ENCODE measurements at regions not wholly inside any gene's neighbourhood (a gene's known extent, or its start where the extent isn't known, plus 50 kb on each side); places are given as distances from the start of the nearest gene placed in this dataset.

DNA sequence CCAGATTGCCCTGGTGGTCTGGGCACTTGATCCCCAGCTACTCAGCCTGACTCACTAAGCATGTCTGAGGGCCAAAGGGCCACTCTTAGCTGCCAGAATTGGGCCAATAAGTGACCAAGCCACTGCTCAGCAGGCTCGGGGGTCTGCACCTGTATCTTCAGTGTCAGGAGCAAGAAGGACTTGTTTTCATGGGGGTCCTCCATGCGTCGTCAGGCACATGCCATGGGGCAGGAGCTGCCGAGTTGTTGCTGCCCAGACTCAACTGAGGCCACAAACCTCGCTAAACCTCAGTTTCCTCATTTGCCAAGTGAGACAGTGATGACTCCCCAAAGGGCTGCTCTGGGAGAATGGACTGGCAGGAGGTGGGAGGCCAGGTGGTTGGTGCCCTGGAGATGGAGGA, 158.6 kb upstream of the GDF10 start:
- DNase-seq (ENCODE audit: low spot score), result peak; percentile 67

DNA sequence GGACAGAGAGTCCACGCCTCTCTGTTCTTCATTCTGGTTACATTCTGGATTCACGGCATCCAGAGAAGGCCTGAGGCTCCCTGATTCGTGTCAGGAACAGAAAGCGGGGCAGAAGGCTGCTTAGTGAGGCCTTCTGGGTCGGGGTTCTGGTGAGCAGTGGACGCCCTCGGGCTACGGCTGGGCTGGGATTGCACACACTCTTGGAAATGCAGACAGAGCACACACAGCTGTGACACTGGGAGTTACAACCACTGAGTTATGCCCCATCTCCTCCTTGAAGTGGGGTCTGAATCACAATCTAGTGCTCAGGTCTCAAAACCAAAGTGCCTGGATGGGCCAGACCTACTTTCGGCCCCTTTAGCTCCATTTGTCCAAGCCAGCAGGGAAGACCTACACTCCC, 156.9 kb upstream of the GDF10 start:
- no peak for DNase-seq (ENCODE audit: low spot score)

GRCh38 chr10:47143473-47143872, 156.5 kb upstream of the GDF10 start:
- DNase-seq (ENCODE audit: low spot score), result no peak

DNA sequence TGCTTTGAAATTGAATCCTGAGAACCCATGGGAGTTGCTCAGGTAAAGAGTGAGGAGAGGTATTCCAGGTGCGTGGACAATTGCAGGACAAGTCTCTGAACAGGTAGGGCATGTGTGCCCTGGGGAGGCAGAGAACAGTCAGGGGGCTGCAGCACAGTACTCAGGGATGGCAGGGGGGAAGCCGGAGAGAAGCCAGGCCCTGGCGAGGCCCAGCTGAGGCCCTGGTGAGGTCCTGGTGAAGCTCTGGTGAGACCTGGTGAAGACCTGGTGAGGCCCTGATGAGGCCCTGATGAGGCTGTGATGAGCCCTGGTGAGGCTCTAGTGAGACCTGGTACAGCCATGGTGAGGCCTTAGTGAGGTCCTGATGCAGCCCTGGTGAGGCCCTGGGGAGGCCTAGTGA, 155.5 kb upstream of the GDF10 start:
- peak; percentile 64 for DNase-seq (ENCODE audit: low spot score)

- DNase-seq (ENCODE audit: low spot score), result no peak
Measured at GRCh38 chr10:47145290-47145934, 154.6 kb upstream of the GDF10 start.

DNA sequence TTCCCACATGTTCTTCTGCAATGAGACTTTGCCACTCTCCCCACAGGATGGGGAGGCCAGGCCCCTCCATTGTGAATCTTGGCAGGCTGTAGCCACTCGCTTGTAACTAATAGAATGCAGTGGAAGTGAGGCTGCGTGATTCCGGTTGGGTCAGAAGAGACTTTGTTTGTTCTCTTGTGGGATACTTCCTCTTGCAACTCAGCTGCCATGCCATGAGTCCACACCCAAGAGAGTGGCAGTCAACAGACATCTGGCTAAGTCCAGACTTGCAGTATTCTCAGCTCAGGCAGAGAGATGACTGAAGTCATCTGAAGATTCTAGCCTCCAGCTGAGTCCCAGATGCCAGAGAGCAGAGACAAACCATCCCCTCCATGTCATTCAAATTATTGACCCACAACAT, 153.4 kb upstream of the GDF10 start:
- DNase-seq (ENCODE audit: low spot score), result no peak

GRCh38 chr10:47147186-47147585, 152.8 kb upstream of the GDF10 start:
- no peak for DNase-seq (ENCODE audit: low spot score)

- DNase-seq (ENCODE audit: low spot score), result no peak
Measured at GRCh38 chr10:47150581-47150980, 149.4 kb upstream of the GDF10 start.

- DNase-seq (ENCODE audit: low spot score), result no peak
Measured at GRCh38 chr10:47151920-47152319, 148.1 kb upstream of the GDF10 start.

DNA sequence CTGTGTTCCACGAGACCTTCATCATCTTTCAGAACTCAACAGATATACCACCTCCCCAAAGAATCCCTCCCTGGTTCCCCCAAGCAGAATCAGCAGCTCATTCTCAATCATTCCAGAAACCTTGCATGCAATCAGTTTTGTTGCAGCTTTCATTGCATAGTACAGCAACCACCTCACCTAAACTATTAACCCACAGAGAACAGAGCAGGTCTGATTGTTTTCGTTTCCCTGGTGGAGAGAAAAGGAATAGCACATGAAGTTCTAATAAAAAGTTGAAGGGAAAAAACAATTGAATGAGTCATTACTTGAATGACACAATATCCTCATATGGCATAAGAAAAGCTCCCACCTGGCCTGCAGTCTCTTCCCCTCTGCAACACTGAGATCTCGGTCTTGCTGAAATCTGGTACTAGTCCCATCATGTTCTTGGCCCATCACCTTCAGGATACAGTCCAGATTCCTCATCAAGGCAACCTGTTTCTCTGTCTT, 147.1 kb upstream of the GDF10 start:
- no peak for DNase-seq (ENCODE audit: low spot score)

GRCh38 chr10:47154762-47155161, 145.2 kb upstream of the GDF10 start:
- no peak for DNase-seq (ENCODE audit: low spot score)

DNA sequence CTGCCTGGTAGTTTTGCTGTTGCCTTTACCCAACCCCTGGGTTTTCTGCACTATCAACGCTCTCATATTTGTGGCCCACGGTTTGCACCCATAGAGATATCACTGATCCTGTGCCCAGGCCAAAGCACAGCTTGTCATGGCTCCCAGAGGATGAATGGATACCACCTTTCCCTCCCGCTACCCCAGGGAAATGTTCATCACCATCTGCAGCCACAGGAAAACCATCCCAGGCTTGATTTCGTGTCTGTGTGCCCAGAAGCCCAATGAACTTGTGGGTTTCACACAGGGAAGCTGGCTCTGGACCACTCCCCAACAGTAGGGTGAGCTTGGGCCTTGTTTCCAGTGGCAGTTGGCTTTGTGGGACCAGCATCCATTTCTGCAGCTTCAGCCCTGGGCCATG, 143.1 kb upstream of the GDF10 start:
- DNase-seq (ENCODE audit: low spot score), result peak; percentile 43

DNA sequence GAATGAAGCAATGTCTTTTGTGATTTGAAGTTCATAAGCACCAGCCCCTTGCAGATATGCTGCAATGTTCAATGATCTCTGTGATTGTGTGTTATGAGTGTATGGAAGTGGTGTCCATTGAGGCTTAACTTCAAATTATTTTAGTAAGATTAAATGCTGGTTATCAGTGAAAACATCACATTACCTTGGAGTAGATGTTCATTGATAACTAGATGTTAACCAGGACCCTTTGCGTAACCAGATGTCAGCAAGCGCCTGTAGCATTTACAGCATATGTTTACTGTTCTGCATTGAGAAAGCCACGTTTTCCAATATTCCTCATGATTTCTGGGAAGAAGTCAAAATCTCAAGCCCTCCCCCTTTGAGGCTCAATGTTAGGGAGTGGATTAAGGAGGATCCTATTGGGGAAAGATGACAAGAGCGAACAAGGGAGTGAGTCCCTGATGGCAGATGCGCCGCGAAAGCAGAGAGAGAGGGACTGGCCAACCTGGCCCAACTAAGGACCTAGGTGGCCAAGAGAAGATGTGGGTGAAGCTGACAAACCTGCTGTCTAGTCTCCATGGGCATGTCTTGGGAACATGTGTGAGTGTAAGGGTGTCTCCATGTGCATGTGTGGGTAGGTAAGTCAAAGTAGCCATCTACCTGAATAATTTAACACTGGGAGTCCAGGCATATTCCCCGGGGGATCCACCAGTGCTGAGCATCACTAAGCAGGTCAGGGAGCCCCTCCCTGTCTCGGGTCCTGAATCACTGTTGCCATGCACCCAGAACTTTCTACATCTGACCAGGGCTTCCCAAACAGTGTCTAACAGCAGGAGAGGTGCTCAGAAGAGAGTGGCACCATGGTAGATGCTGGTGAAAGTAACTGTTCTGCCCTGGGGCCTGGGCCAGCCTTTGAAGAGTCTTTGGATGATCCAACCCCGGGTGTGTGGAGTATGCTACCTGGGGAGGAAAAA, 141.6 kb upstream of the GDF10 start:
- no peak for DNase-seq (ENCODE audit: low spot score)

- peak; percentile 78 for DNase-seq (ENCODE audit: low spot score)
Measured at GRCh38 chr10:47159361-47160260, 140.4 kb upstream of the GDF10 start.

DNA sequence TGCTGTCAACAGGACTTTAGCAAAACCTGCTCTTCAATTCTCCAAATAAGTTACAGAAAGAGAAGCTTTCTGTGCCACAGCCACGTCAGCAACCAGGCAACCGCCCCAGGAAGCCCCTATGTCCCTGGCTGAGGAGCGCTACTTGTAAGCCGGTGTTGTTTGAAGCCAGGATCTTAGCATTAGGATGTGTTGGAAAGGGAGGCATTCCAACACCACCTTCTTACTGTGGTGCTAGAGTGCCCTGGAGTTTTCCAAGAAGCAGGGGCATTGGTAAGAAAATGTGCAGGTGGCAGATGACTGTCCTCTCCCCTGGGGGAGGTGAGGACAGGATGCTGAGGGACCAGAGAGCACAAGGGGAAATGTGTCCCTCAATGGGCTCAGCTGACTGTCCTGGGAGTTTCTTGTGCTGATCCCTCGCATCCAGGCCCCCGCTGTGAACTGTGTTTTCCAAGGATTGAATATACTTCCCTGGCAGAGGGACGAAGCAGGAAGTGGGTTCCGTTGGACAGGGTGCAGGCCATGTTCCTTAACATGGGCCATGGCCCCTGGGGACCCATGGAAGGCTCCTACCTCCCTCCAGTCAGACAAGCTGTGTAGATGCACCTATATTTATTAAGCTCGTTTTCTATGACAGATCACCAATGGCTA, 139.6 kb upstream of the GDF10 start:
- peak; percentile 82 for DNase-seq (ENCODE audit: low spot score)

DNA sequence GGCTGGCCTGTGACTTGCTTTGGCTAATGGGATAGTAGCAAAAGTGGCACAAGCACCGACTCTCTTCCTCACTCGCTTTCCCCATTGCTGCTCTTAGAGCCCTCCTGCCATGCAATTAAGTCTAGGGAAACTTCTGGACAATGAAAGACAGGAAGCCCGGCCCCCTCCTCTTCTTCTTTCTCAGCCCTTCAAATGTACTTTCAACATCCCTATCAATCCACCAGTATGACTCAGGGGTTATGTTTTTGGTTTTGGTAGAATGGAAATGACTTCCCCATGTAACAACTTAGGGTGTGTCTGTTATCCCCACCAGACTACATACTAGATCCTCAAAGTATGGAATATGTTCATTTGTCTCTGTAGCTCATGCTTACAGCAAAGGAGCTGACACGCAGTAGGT, 139.0 kb upstream of the GDF10 start:
- DNase-seq (ENCODE audit: low spot score), result no peak

DNA sequence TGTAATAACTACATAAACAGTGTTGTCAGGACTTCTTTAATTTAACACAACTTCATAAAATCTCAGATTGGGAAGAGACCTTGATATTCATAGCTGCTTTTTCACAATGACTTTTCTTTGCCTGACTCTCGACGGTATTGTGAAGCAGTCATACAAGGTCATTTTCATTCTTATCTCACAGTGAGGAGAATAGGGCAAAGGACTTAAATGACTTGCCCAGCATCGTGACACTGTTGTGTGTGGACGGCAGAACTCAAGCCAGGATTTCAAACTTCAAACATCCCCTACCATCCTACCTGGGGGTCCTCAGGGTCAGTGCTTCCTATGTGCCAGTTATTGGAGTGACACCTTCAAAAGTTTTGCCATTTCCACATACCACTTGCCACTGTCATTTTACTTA, 138.5 kb upstream of the GDF10 start:
- no peak for DNase-seq (ENCODE audit: low spot score)

DNA sequence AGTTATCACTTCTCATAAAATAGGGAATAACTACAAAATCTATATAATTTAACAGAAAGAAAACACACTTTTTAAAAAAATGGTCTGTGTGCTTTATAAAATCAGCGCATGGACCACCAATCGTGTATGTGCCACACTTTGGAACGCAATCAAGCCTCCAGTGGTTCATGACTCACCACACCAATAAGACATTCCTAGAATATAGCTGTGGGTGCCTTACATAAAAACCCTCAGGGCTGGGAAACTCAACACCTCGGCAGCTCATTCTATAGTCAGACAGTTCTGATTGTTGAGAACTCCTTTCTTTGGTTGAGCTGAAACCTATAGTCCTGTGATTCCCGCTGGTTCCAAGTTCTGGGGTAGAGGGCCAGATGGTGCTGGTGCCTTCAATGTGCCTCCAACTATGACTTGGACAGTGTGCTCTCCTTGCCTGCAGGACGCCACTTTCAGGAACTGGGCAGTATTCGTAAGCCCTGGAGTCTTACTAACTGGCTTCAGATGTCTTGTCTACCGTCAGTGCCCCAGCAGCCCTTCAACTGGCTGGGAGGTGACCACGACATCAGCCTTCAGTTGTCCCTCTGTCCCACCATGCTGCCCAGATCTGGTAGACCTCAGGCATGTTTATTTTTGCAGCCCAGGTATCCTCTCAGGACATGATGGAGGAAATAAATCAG, 135.7 kb upstream of the GDF10 start:
- DNase-seq (ENCODE audit: low spot score), result no peak

DNA sequence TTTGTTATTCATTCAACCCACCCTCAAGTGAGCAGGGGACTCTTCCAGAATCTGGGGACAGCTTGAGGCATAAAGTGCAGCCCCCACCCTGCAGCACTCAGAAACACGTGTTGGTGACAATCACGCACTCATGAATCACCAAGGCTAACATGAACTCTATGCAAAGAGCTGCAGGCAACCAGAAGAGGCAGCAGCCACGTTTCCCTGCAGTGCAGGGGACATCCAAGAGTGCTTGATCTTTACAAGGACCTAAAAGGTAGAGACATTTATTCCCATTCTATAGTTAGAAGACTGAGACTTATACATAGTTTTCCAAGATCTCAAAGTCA, 135.2 kb upstream of the GDF10 start:
- DNase-seq (ENCODE audit: low spot score), result peak; percentile 73

- DNase-seq (ENCODE audit: low spot score), result no peak
Measured at GRCh38 chr10:47165168-47165710, 134.8 kb upstream of the GDF10 start.

Data from mesenteric fat pad (tissue), 1 donor.